Neutrophil (primary cell): ENCODE measurements at regions not wholly inside any gene's neighbourhood (a gene's known extent, or its start where the extent isn't known, plus 50 kb on each side); places are given as distances from the start of the nearest gene placed in this dataset.

Experiments
- H3K27ac ChIP-seq: fragments of 200-600 bp; sonication (generic); 2 replicates; pipeline ENCODE4 v1.5.1; 2016; ENCODE audit warnings: mild to moderate bottlenecking, moderate library complexity
- H3K27me3 ChIP-seq: fragments of 200-600 bp; sonication (generic); 2 replicates; pipeline ENCODE4 v1.6.0; 2016; ENCODE audit warnings: mild to moderate bottlenecking
- H3K36me3 ChIP-seq: fragments of 200-600 bp; sonication (generic); 2 replicates; pipeline ENCODE4 v1.5.1; 2017
- H3K4me1 ChIP-seq, 2 experiments: fragments of 200-600 bp in 1 of 2; sonication (generic) in 1 of 2; 1 replicate in 1 of 2; 2 replicates in 1 of 2; pipeline versions ENCODE4 v1.5.1 to v1.6.1; 2013 to 2016; ENCODE audit warnings: low read depth in 1 of 2, low read length in 1 of 2, mild to moderate bottlenecking in 1 of 2, moderate library complexity in 1 of 2; ENCODE audit not compliant: control insufficient read depth in 1 of 2, insufficient read depth in 1 of 2
- H3K4me3 ChIP-seq, 2 experiments: fragments of 200-600 bp in 1 of 2; sonication (generic) in 1 of 2; 1 replicate in 1 of 2; 2 replicates in 1 of 2; pipeline ENCODE4 v1.5.1; 2013 to 2016; ENCODE audit warnings: low read depth in 1 of 2, low read length in 1 of 2, mild to moderate bottlenecking in 1 of 2, moderate library complexity in 1 of 2
- H3K9me3 ChIP-seq: fragments of 200-600 bp; sonication (generic); 2 replicates; pipeline ENCODE4 v1.5.1; 2016
- TF ChIP-seq, protein P1 (sequence below): fragments of 200-600 bp; sonication (generic); IDR thresholded peaks from 2 replicates; pipeline ENCODE4 v1.5.1; 2016; ENCODE audit warnings: antibody characterized with exemption

DNA sequence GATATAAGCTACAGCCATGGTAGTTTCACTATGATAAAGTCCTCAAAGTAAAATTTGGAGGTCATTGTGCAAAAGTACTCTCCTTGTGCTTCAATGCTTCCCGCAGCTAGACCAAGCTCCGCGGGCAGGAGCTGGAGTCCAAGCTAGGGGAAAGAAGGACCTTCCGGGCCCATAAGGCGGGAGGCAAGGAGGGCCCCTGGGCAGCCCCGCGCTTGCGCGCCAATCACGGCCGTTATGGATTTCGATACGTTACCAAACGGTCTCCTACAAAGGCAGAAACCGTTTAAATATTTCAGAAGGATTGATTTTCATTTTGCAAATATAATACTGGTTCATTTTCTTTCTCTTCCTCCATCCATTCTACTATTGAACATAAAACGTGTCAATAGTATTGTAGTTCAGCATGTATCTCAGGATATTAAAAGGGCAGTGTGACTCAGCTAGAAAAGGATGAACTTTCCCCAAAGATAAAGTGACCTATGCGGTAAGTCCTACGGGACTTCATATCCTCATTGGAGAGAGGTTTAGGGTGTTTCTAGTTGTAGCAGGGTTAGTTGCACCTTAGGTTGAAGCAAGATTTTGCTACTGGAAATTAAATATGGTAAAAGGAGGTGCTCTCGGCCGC, 128.0 kb downstream of the KIF20B start:
- Histone ChIP-seq H3K4me3 (no peak overlapping the region), H3K4me1 (no peaks in the 10 kb centered on the region), H3K27me3 (peaks cover 9% of the 10 kb centered on the region), H3K36me3 (no peaks in the 10 kb centered on the region), H3K9me3 (no peaks in the 10 kb centered on the region), H3K27ac (no peak overlapping the region)
- TF ChIP-seq, protein P1, sequence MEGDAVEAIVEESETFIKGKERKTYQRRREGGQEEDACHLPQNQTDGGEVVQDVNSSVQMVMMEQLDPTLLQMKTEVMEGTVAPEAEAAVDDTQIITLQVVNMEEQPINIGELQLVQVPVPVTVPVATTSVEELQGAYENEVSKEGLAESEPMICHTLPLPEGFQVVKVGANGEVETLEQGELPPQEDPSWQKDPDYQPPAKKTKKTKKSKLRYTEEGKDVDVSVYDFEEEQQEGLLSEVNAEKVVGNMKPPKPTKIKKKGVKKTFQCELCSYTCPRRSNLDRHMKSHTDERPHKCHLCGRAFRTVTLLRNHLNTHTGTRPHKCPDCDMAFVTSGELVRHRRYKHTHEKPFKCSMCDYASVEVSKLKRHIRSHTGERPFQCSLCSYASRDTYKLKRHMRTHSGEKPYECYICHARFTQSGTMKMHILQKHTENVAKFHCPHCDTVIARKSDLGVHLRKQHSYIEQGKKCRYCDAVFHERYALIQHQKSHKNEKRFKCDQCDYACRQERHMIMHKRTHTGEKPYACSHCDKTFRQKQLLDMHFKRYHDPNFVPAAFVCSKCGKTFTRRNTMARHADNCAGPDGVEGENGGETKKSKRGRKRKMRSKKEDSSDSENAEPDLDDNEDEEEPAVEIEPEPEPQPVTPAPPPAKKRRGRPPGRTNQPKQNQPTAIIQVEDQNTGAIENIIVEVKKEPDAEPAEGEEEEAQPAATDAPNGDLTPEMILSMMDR = no peak

DNA sequence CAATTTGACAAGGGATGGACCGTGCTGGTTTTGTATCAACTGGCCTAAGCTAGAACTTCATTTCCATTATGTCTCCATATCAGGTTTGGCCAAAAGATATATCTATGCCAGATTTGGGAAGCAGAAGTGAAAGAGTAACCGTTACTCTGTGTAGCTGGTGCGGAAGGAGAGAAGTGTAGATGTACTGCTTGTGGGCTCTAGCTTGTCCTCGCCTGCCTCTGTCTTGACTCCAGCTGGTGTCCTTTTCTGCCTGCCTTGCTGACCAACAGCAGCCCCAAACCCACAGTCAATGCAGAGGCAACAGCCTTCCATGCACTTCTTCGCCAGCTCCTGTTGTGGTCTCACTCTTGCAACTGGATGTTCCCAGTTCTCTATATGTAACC, 128.5 kb downstream of the KIF20B start:
- TF ChIP-seq, protein P1 = no peak
- Histone ChIP-seq H3K36me3 (no peaks in the 10 kb centered on the region), H3K4me3 (no peak overlapping the region)

DNA sequence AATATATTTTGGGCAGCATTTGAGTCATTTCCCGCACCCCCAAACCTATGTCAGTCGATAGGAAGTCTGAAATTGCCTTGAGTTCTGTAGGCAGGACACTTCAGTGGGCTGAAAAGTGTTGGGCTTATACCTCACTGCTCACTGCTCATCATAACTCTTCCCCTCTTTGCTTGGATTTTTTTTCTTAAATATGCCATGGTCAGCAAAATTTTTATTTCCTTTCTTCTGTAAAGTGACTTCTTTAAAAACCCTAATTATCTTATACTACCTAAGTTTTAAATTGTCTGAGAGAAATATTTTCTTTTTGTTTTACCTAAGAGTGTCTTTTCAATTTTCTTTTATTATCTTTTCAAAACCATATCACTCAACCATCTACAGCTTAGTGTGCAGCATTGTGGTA, 129.2 kb downstream of the KIF20B start:
- no peaks in the 10 kb centered on the region for H3K9me3 ChIP-seq
- H3K27ac ChIP-seq = no peak overlapping the region
- no peaks in the 10 kb centered on the region for H3K36me3 ChIP-seq
- peaks cover 20% of the 10 kb centered on the region for H3K27me3 ChIP-seq
- TF ChIP-seq, protein P1 = no peak
- H3K4me1 ChIP-seq = no peaks in the 10 kb centered on the region
- H3K4me3 ChIP-seq = no peak overlapping the region

More for the DNA sequence above, 128.5 kb downstream of the KIF20B start:
- Histone ChIP-seq H3K27me3 (peaks cover 13% of the 10 kb centered on the region), H3K27ac (no peak overlapping the region), H3K4me1 (no peaks in the 10 kb centered on the region), H3K9me3 (no peaks in the 10 kb centered on the region)

DNA sequence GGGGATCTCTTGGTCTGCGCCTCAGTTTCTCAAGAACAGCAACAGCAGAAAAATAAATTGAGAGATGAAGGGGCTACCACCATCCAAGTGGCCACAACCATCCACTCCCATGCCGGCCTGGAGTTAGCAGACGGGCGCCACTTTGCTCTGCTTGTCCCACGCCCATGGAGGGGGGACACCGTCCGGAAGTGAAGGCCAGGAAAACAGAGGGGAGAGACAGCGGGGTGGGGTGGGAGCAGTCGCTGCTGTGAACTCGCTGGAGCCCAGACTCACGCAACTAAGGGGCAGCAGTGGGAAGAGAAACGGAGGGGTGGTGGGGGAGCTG, 135.4 kb downstream of the KIF20B start:
- no peaks in the 10 kb centered on the region for H3K36me3 ChIP-seq
- peaks cover 74% of the 10 kb centered on the region for H3K27me3 ChIP-seq
- no peaks in the 10 kb centered on the region for H3K9me3 ChIP-seq
- no peak overlapping the region for H3K27ac ChIP-seq
- H3K4me3 ChIP-seq = no peak overlapping the region
- H3K4me1 ChIP-seq = peaks cover 0 to 8% of the 10 kb centered on the region in 2 experiments
- TF ChIP-seq, protein P1 = no peak

DNA sequence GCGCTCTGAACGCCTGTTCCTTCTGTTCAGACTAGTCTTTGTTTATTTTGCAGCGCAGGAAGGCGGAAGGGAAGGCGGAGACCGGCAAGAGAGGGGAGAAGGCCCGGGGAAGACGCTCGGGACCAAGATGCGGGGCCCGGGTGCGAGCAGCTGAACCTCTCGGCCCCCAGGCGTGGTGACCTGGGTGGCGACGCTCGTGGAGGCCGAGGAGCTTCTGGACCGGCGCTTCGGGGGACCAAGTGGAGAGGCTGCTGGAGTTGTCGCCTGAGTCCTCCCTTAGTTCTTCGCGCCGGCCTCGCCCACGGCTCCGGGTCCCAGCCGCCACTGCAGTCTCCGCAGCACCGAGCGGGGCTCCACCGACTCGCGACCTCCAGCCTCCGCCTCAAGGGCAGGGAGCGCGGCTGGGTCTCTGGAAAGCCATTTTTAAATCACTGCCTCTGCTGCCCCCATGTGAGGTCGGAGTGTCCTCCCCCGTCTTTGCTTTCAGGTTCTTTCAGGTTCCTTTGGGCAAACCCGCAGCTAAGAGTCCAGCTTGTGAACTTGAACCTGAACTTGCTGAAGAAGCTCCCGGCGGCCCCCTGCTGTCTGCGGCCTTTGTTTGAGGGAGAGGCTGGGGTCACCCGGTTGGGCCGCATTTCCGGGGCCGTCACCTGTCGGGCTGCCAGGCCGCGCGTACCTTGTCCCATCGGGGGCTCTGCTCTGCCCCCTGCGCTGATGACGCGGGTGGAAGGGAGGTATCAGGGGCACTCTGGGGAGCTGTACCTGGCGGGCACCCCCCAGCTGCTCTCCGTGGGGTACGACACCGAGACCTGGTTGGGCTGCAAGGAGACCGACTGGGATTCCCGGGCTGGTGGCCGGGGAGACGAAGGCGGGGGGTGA, 136.0 kb downstream of the KIF20B start:
- Histone ChIP-seq H3K9me3 (no peaks in the 10 kb centered on the region), H3K27ac (no peak overlapping the region), H3K27me3 (peaks cover 74% of the 10 kb centered on the region), H3K4me1 (peaks cover 0 to 8% of the 10 kb centered on the region in 2 experiments), H3K4me3 (no peak overlapping the region), H3K36me3 (no peaks in the 10 kb centered on the region)
- TF ChIP-seq, protein P1 = no peak
